GM23338 (cell line): ENCODE measurements at regions not wholly inside any gene's neighbourhood (a gene's known extent, or its start where the extent isn't known, plus 50 kb on each side); places are given as distances from the start of the nearest gene placed in this dataset.

ENCODE experiments used
- ATAC-seq: fragments of 200-7000 bp; cut with Tn5 transposase; 3 replicates; pipeline ENCODE4 v1.9.1; 2020
- DNase-seq: peaks from one replicate; pipeline ENCODE4 v3.0.0-alpha.2; 2015; ENCODE audit warnings: low spot score
- H2AFZ ChIP-seq: fragments of 200-600 bp; sonication (generic); 2 replicates; pipeline ENCODE4 v1.8.0; 2016; ENCODE audit warnings: antibody characterized with exemption, mild to moderate bottlenecking, moderate library complexity
- H3F3A ChIP-seq: fragments of 200-600 bp; sonication (generic); replicated peaks from 2 replicates; pipeline ENCODE4 v1.8.0; 2017; ENCODE audit warnings: antibody characterized with exemption, mixed run types, low read depth
- H3K27ac ChIP-seq: fragments of 200-600 bp; sonication (generic); 2 replicates; pipeline ENCODE4 v1.6.1; 2016; ENCODE audit warnings: low read depth
- H3K27me3 ChIP-seq: fragments of 200-600 bp; sonication (generic); 2 replicates; pipeline ENCODE4 v1.8.0; 2016; ENCODE audit warnings: mild to moderate bottlenecking, mixed run types, moderate library complexity; ENCODE audit not compliant: insufficient read depth
- H3K36me3 ChIP-seq: fragments of 200-600 bp; sonication (generic); 2 replicates; pipeline ENCODE4 v1.8.0; 2016; ENCODE audit warnings: mild to moderate bottlenecking; ENCODE audit not compliant: insufficient read depth
- H3K4me1 ChIP-seq: fragments of 200-600 bp; sonication (generic); 2 replicates; pipeline ENCODE4 v1.8.0; 2016; ENCODE audit warnings: mild to moderate bottlenecking, moderate library complexity; ENCODE audit not compliant: insufficient read depth
- H3K4me2 ChIP-seq: fragments of 200-600 bp; sonication (generic); 2 replicates; pipeline ENCODE4 v1.7.1; 2017; ENCODE audit warnings: mixed run types
- H3K4me3 ChIP-seq: fragments of 200-600 bp; sonication (generic); 2 replicates; pipeline ENCODE4 v1.6.1; 2016; ENCODE audit warnings: mixed run types
- H3K79me2 ChIP-seq: fragments of 200-600 bp; sonication (generic); replicated peaks from 2 replicates; pipeline ENCODE4 v1.8.0; 2017; ENCODE audit warnings: mild to moderate bottlenecking; ENCODE audit not compliant: insufficient read depth
- H3K9me2 ChIP-seq: fragments of 200-600 bp; sonication (generic); 2 replicates; pipeline ENCODE4 v1.8.0; 2017; ENCODE audit not compliant: insufficient read depth
- H4K20me1 ChIP-seq: fragments of 200-600 bp; sonication (generic); replicated peaks from 2 replicates; pipeline ENCODE4 v1.8.0; 2017; ENCODE audit warnings: mild to moderate bottlenecking; ENCODE audit not compliant: insufficient read depth
- H3K27ac Mint-ChIP-seq: 2 replicates; pipeline ENCODE4 v1.8.0; 2020; ENCODE audit warnings: inconsistent platforms, mild to moderate bottlenecking, moderate library complexity, mixed read lengths
- H3K27me3 Mint-ChIP-seq: 3 replicates; pipeline ENCODE4 v1.8.0; 2022; ENCODE audit warnings: low read depth, mild to moderate bottlenecking, moderate library complexity, mixed read lengths, inconsistent platforms; ENCODE audit not compliant: insufficient read depth, poor library complexity
- H3K36me3 Mint-ChIP-seq: 3 replicates; pipeline ENCODE4 v1.8.0; 2021; ENCODE audit warnings: low read depth, mild to moderate bottlenecking, inconsistent platforms, moderate library complexity, mixed read lengths
- H3K4me1 Mint-ChIP-seq: 3 replicates; pipeline ENCODE4 v1.8.0; 2020; ENCODE audit warnings: mild to moderate bottlenecking, inconsistent platforms, mixed read lengths
- H3K4me3 Mint-ChIP-seq: 3 replicates; pipeline ENCODE4 v1.8.0; 2021; ENCODE audit warnings: moderate library complexity, mild to moderate bottlenecking, inconsistent platforms, mixed read lengths
- H3K9me3 Mint-ChIP-seq: 3 replicates; pipeline ENCODE4 v1.8.0; 2020; ENCODE audit warnings: moderate library complexity, mild to moderate bottlenecking, inconsistent platforms, mixed read lengths
- CREB1 ChIP-seq: fragments of 250-450 bp; sonication (Bioruptor Pico); IDR thresholded peaks from 2 replicates; pipeline ENCODE4 v1.5.0; 2020; ENCODE audit warnings: low read depth, mild to moderate bottlenecking, moderate library complexity
- EZH2phosphoT487 ChIP-seq: fragments of 200-600 bp; sonication (generic); IDR thresholded peaks from one replicate; pipeline ENCODE4 v1.8.1; 2018; ENCODE audit warnings: antibody characterized with exemption; ENCODE audit not compliant: unreplicated experiment
- NANOG ChIP-seq: IDR thresholded peaks from 2 replicates; pipeline ENCODE4 v1.6.1; 2016; ENCODE audit warnings: antibody characterized with exemption, borderline replicate concordance
- ZNF114 ChIP-seq: fragments of 250-450 bp; sonication (Bioruptor Pico); IDR thresholded peaks from 2 replicates; pipeline ENCODE4 v1.5.0; 2020; ENCODE audit warnings: mild to moderate bottlenecking, moderate library complexity
- ZNF462 ChIP-seq: fragments of 250-450 bp; sonication (Bioruptor Pico); IDR thresholded peaks from 2 replicates; pipeline ENCODE4 v1.5.0; 2020; ENCODE audit warnings: mild to moderate bottlenecking, moderate library complexity
- TF ChIP-seq, protein P1 (sequence below), 2 experiments: fragments of 200-600 bp in 1 of 2; sonication (generic) in 1 of 2; conservative IDR thresholded peaks; 2 replicates each; pipeline versions ENCODE4 v1.5.1 to v1.6.1; 2016 to 2017; ENCODE audit warnings: antibody characterized with exemption in 2 of 2, low read depth in 2 of 2, mild to moderate bottlenecking in 2 of 2, moderate library complexity in 1 of 2
- TF ChIP-seq, protein P2 (sequence below): IDR thresholded peaks from one replicate; pipeline ENCODE4 v1.6.1; 2018; ENCODE audit warnings: antibody characterized with exemption; ENCODE audit not compliant: unreplicated experiment

- H3K27ac ChIP-seq = no peak overlapping the region
- H3K9me3 Mint-ChIP-seq = no peaks in the 10 kb centered on the region
- ATAC-seq = no peak
- no peaks in the 10 kb centered on the region for H3F3A ChIP-seq
- TF ChIP-seq NANOG = no peak
- no peak for TF ChIP-seq CREB1 (CRISPR knock-in tag)
- no peak overlapping the region for H3K4me2 ChIP-seq
- no peaks in the 10 kb centered on the region for H3K36me3 Mint-ChIP-seq
- no peaks in the 10 kb centered on the region for H4K20me1 ChIP-seq
- H3K4me1 Mint-ChIP-seq = peaks cover 18% of the 10 kb centered on the region
- H3K9me2 ChIP-seq = no peaks in the 10 kb centered on the region
- no peaks in the 10 kb centered on the region for H3K27me3 ChIP-seq
- H3K4me3 ChIP-seq = no peak overlapping the region
- H3K4me1 ChIP-seq = peaks cover 23% of the 10 kb centered on the region
- H2AFZ ChIP-seq = no peak overlapping the region
- H3K79me2 ChIP-seq = no peaks in the 10 kb centered on the region
- H3K27ac Mint-ChIP-seq = no peak overlapping the region
- H3K27me3 Mint-ChIP-seq = peaks cover 2% of the 10 kb centered on the region
- DNase-seq = no peak
- H3K36me3 ChIP-seq = no peaks in the 10 kb centered on the region
- no peak overlapping the region for H3K4me3 Mint-ChIP-seq
These were observed 401.1 kb downstream of the EFNA5 start for GRCh38 chr5:107269678-107270077.

DNA sequence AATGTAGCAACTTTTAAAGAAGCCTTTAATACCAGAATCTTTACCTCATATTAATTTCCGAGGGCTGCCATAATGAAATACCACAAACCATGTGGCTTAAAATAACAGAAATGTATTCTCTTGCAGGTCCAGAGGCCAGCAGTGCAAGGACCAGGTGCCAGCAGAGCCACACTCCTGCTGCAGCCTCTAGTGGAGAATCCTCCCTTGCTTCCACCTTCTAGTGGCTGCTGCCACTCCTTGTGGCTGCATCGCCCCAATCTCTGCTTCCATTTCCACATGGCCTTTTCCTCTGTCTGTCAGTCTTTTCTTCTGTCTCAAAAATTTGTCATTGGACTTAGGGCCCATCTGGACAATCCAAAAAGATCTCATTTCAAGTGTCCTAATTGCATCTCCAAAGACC is 401.5 kb downstream of the EFNA5 start:
- Histone ChIP-seq H3K4me2 (no peak overlapping the region), H2AFZ (no peak overlapping the region), H3K4me3 (no peak overlapping the region), H3K4me1 (peaks cover 23% of the 10 kb centered on the region), H3K9me2 (no peaks in the 10 kb centered on the region), H3K27me3 (no peaks in the 10 kb centered on the region), H3F3A (no peaks in the 10 kb centered on the region), H4K20me1 (no peaks in the 10 kb centered on the region), H3K36me3 (no peaks in the 10 kb centered on the region), H3K79me2 (no peaks in the 10 kb centered on the region), H3K27ac (no peak overlapping the region)
- H3K9me3 Mint-ChIP-seq = no peaks in the 10 kb centered on the region
- peak; percentile 79 for ATAC-seq
- H3K27ac Mint-ChIP-seq = no peak overlapping the region
- H3K4me3 Mint-ChIP-seq = no peak overlapping the region
- no peaks in the 10 kb centered on the region for H3K36me3 Mint-ChIP-seq
- TF ChIP-seq ZNF462 (peak; percentile 14; the same call in 1 of the 2 replicates), EZH2phosphoT487 (no peak), ZNF114 (CRISPR knock-in tag) (no peak)
- TF ChIP-seq, protein P1, sequence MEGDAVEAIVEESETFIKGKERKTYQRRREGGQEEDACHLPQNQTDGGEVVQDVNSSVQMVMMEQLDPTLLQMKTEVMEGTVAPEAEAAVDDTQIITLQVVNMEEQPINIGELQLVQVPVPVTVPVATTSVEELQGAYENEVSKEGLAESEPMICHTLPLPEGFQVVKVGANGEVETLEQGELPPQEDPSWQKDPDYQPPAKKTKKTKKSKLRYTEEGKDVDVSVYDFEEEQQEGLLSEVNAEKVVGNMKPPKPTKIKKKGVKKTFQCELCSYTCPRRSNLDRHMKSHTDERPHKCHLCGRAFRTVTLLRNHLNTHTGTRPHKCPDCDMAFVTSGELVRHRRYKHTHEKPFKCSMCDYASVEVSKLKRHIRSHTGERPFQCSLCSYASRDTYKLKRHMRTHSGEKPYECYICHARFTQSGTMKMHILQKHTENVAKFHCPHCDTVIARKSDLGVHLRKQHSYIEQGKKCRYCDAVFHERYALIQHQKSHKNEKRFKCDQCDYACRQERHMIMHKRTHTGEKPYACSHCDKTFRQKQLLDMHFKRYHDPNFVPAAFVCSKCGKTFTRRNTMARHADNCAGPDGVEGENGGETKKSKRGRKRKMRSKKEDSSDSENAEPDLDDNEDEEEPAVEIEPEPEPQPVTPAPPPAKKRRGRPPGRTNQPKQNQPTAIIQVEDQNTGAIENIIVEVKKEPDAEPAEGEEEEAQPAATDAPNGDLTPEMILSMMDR (conservative IDR thresholded peaks at IDR 0.05; ENCODE audit: low read depth in 2 of 2) = peak in 1 of 2 experiments; percentile 33; a peak in 2 of 4 replicates
- TF ChIP-seq, protein P2, sequence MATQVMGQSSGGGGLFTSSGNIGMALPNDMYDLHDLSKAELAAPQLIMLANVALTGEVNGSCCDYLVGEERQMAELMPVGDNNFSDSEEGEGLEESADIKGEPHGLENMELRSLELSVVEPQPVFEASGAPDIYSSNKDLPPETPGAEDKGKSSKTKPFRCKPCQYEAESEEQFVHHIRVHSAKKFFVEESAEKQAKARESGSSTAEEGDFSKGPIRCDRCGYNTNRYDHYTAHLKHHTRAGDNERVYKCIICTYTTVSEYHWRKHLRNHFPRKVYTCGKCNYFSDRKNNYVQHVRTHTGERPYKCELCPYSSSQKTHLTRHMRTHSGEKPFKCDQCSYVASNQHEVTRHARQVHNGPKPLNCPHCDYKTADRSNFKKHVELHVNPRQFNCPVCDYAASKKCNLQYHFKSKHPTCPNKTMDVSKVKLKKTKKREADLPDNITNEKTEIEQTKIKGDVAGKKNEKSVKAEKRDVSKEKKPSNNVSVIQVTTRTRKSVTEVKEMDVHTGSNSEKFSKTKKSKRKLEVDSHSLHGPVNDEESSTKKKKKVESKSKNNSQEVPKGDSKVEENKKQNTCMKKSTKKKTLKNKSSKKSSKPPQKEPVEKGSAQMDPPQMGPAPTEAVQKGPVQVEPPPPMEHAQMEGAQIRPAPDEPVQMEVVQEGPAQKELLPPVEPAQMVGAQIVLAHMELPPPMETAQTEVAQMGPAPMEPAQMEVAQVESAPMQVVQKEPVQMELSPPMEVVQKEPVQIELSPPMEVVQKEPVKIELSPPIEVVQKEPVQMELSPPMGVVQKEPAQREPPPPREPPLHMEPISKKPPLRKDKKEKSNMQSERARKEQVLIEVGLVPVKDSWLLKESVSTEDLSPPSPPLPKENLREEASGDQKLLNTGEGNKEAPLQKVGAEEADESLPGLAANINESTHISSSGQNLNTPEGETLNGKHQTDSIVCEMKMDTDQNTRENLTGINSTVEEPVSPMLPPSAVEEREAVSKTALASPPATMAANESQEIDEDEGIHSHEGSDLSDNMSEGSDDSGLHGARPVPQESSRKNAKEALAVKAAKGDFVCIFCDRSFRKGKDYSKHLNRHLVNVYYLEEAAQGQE = no peak
- DNase-seq = peak; percentile 27
- H3K27me3 Mint-ChIP-seq = peaks cover 2% of the 10 kb centered on the region
- H3K4me1 Mint-ChIP-seq = peaks cover 15% of the 10 kb centered on the region
